ENCODE measurements at regions not wholly inside any gene's neighbourhood (a gene's known extent, or its start where the extent isn't known, plus 50 kb on each side); places are given as distances from the start of the nearest gene placed in this dataset.
"Not testable (repeated sequence)": the region's sequence is repeated elsewhere in the genome, so short reads cannot be mapped to it uniquely, and the experiment has no call there.

- H3K27ac ChIP-seq (ENCODE audit: low read depth in 2 of 2, low read length in 2 of 2), result no peak overlapping the region
- FAIRE-seq (no peak), DNase-seq (no peak)
- H3K4me1 ChIP-seq (ENCODE audit: control insufficient read depth in 2 of 3, insufficient read depth in 2 of 3, low read depth in 1 of 3, low read length in 3 of 3), result no peaks in the 10 kb centered on the region
- H3K9me3 ChIP-seq (ENCODE audit: control insufficient read depth in 2 of 3, insufficient read depth in 1 of 3, low read length in 3 of 3), result no peaks in the 10 kb centered on the region
- intact Hi-C loops (cut with DNase I), result no loop called here
- TF ChIP-seq CTCF (IDR thresholded peaks at IDR 0.05; ENCODE audit: borderline replicate concordance, extremely low read depth, insufficient read depth), result no peak
- H3K27me3 ChIP-seq (ENCODE audit: control insufficient read depth, insufficient read depth, low read length), result no peaks in the 10 kb centered on the region
- no peak overlapping the region for H3K4me3 ChIP-seq (ENCODE audit: low read length in 3 of 3)
- H3K9ac ChIP-seq (ENCODE audit: low read length in 3 of 3), result no peak overlapping the region
- H3K36me3 ChIP-seq (ENCODE audit: control insufficient read depth in 2 of 3, insufficient read depth in 3 of 3, low read length in 3 of 3), result no peaks in the 10 kb centered on the region
Measured at GRCh38 chr5:89173528-89173927, 290.5 kb upstream of the MEF2C start.

GRCh38 chr5:89168766-89169165 lies 285.8 kb upstream of the MEF2C start:
- no peak for FAIRE-seq
- no peaks in the 10 kb centered on the region for H3K27me3 ChIP-seq (ENCODE audit: control insufficient read depth, insufficient read depth, low read length)
- no peak overlapping the region for H3K4me3 ChIP-seq (ENCODE audit: low read length in 3 of 3)
- no peak overlapping the region for H3K27ac ChIP-seq (ENCODE audit: low read depth in 2 of 2, low read length in 2 of 2)
- no peak overlapping the region for H3K9ac ChIP-seq (ENCODE audit: low read length in 3 of 3)
- DNase-seq, result no peak
- no peak for TF ChIP-seq CTCF (IDR thresholded peaks at IDR 0.05; ENCODE audit: borderline replicate concordance, extremely low read depth, insufficient read depth)
- intact Hi-C loops (cut with DNase I), result no loop called here
- H3K4me1 ChIP-seq (ENCODE audit: control insufficient read depth in 2 of 3, insufficient read depth in 2 of 3, low read depth in 1 of 3, low read length in 3 of 3), result no peaks in the 10 kb centered on the region
- H3K9me3 ChIP-seq (ENCODE audit: control insufficient read depth in 2 of 3, insufficient read depth in 1 of 3, low read length in 3 of 3), result no peaks in the 10 kb centered on the region
- H3K36me3 ChIP-seq (ENCODE audit: control insufficient read depth in 2 of 3, insufficient read depth in 3 of 3, low read length in 3 of 3), result no peaks in the 10 kb centered on the region

GRCh38 chr5:89164703-89165102 lies 281.7 kb upstream of the MEF2C start:
- H3K27me3 ChIP-seq (ENCODE audit: control insufficient read depth, insufficient read depth, low read length); H3K9me3 ChIP-seq (ENCODE audit: control insufficient read depth in 2 of 3, insufficient read depth in 1 of 3, low read length in 3 of 3); H3K36me3 ChIP-seq (ENCODE audit: control insufficient read depth in 2 of 3, insufficient read depth in 3 of 3, low read length in 3 of 3); DNase-seq; FAIRE-seq; H3K27ac ChIP-seq (ENCODE audit: low read depth in 2 of 2, low read length in 2 of 2); H3K4me3 ChIP-seq (ENCODE audit: low read length in 3 of 3); intact Hi-C loops (cut with DNase I); H3K4me1 ChIP-seq (ENCODE audit: control insufficient read depth in 2 of 3, insufficient read depth in 2 of 3, low read depth in 1 of 3, low read length in 3 of 3); H3K9ac ChIP-seq (ENCODE audit: low read length in 3 of 3): not testable (repeated sequence)

GRCh38 chr5:89156226-89156625 lies 273.2 kb upstream of the MEF2C start:
- no peak overlapping the region for H3K9ac ChIP-seq (ENCODE audit: low read length in 3 of 3)
- no peaks in the 10 kb centered on the region for H3K36me3 ChIP-seq (ENCODE audit: control insufficient read depth in 2 of 3, insufficient read depth in 3 of 3, low read length in 3 of 3)
- H3K27ac ChIP-seq (ENCODE audit: low read depth in 2 of 2, low read length in 2 of 2), result no peak overlapping the region
- no peaks in the 10 kb centered on the region for H3K27me3 ChIP-seq (ENCODE audit: control insufficient read depth, insufficient read depth, low read length)
- no peaks in the 10 kb centered on the region for H3K9me3 ChIP-seq (ENCODE audit: control insufficient read depth in 2 of 3, insufficient read depth in 1 of 3, low read length in 3 of 3)
- DNase-seq (no peak), FAIRE-seq (no peak)
- H3K4me3 ChIP-seq (ENCODE audit: low read length in 3 of 3), result no peak overlapping the region
- no peak for TF ChIP-seq CTCF (IDR thresholded peaks at IDR 0.05; ENCODE audit: borderline replicate concordance, extremely low read depth, insufficient read depth)
- H3K4me1 ChIP-seq (ENCODE audit: control insufficient read depth in 2 of 3, insufficient read depth in 2 of 3, low read depth in 1 of 3, low read length in 3 of 3), result no peaks in the 10 kb centered on the region
- intact Hi-C loops (cut with DNase I), result no loop called here
